ENCODE measurements at regions not wholly inside any gene's neighbourhood (a gene's known extent, or its start where the extent isn't known, plus 50 kb on each side); places are given as distances from the start of the nearest gene placed in this dataset.

- TF ChIP-seq E2F4 (CRISPR knock-in tag; IDR thresholded peaks at IDR 0.05; ENCODE audit: borderline replicate concordance, low read depth) (no peak), RELA (CRISPR knock-in tag; IDR thresholded peaks at IDR 0.05; ENCODE audit: borderline replicate concordance) (no peak), TCF7 (CRISPR knock-in tag; IDR thresholded peaks at IDR 0.05; ENCODE audit: low read depth) (no peak), NR3C1 (CRISPR knock-in tag; conservative IDR thresholded peaks at IDR 0.05; ENCODE audit: low read depth) (no peak), ATF6 (CRISPR knock-in tag; IDR thresholded peaks at IDR 0.05) (no peak), GABPB1 (CRISPR knock-in tag; IDR thresholded peaks at IDR 0.05) (no peak), AFF4 (CRISPR knock-in tag; IDR thresholded peaks at IDR 0.05; ENCODE audit: borderline replicate concordance) (no peak), ARID4B (CRISPR knock-in tag; IDR thresholded peaks at IDR 0.05; ENCODE audit: borderline replicate concordance) (no peak), PREB (CRISPR knock-in tag; IDR thresholded peaks at IDR 0.05; ENCODE audit: borderline replicate concordance) (no peak), ZNF219 (CRISPR knock-in tag; IDR thresholded peaks at IDR 0.05; ENCODE audit: borderline replicate concordance) (no peak), JUN (CRISPR knock-in tag; IDR thresholded peaks at IDR 0.05) (no peak), ESRRA (CRISPR knock-in tag; IDR thresholded peaks at IDR 0.05; ENCODE audit: borderline replicate concordance) (no peak), JAZF1 (CRISPR knock-in tag; IDR thresholded peaks at IDR 0.05) (no peak)
These were observed 908.9 kb upstream of the MIR17HG start (continued) for GRCh38 chr13:90438576-90438975.

GRCh38 chr13:90443268-90443667 lies 904.2 kb upstream of the MIR17HG start:
- no peaks in the 10 kb centered on the region for H3K36me3 Mint-ChIP-seq
- ChIA-PET CTCF (no interaction called here), POLR2A (no interaction called here)
- H3K27ac Mint-ChIP-seq: no peak overlapping the region
- DNase-seq (ENCODE audit: low spot score) (no peak), ATAC-seq (no peak)
- H3K4me1 Mint-ChIP-seq: peaks cover 19% of the 10 kb centered on the region
- no peaks in the 10 kb centered on the region for H3K27me3 Mint-ChIP-seq (ENCODE audit: low read depth)
- no peak overlapping the region for H3K4me3 Mint-ChIP-seq
- 0 out of 2 replicates have a peak, but pooled peaks cover 5% of the 10 kb centered on the region for H3K9me3 Mint-ChIP-seq
- TF ChIP-seq NFYB (CRISPR knock-in tag; conservative IDR thresholded peaks at IDR 0.05; ENCODE audit: low read depth) (no peak), USF2 (CRISPR knock-in tag; IDR thresholded peaks at IDR 0.05) (no peak), ZMAT4 (CRISPR knock-in tag; IDR thresholded peaks at IDR 0.05) (no peak), SP1 (CRISPR knock-in tag; conservative IDR thresholded peaks at IDR 0.05) (no peak), PRRX2 (CRISPR knock-in tag; IDR thresholded peaks at IDR 0.05) (no peak), CTCF (IDR thresholded peaks at IDR 0.05) (no peak), ZNF416 (CRISPR knock-in tag; IDR thresholded peaks at IDR 0.05) (no peak), KAT7 (CRISPR knock-in tag; IDR thresholded peaks at IDR 0.05; ENCODE audit: borderline replicate concordance) (no peak)
